GM03348 (cell line): ENCODE measurements at regions not wholly inside any gene's neighbourhood (a gene's known extent, or its start where the extent isn't known, plus 50 kb on each side); places are given as distances from the start of the nearest gene placed in this dataset.

Experiments used
- DNase-seq: peaks from one replicate; pipeline ENCODE4 v3.0.0; 2012; ENCODE audit warnings: low spot score

GRCh38 chr18:7288544-7288943, 57.7 kb downstream of the LRRC30 start:
- DNase-seq, result no peak

- no peak for DNase-seq
These were observed 59.2 kb downstream of the LRRC30 start for GRCh38 chr18:7290077-7290476.

- no peak for DNase-seq
These were observed 60.2 kb downstream of the LRRC30 start for GRCh38 chr18:7291046-7291445.

- no peak for DNase-seq
These were observed 67.3 kb downstream of the LRRC30 start for GRCh38 chr18:7298149-7298548.

- no peak for DNase-seq
These were observed 70.2 kb downstream of the LRRC30 start for GRCh38 chr18:7301094-7301493.

- DNase-seq, result no peak
These were observed 72.6 kb downstream of the LRRC30 start for GRCh38 chr18:7303316-7304060.

DNA sequence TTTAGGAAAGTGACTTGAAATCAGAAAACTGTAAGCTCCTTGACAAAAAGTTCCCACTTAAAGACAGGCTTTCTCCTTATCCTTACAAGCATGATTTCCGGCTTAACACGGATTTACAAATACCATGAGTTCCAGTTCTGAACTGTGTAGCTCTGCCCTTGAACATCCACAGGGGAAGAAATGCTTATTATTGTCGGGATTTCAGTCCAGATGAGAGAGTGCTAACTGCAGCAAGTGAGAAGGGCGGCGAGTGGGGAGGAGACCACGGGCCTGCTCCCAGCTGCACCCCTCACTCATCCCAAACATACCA, 73.1 kb downstream of the LRRC30 start:
- DNase-seq, result no peak

DNA sequence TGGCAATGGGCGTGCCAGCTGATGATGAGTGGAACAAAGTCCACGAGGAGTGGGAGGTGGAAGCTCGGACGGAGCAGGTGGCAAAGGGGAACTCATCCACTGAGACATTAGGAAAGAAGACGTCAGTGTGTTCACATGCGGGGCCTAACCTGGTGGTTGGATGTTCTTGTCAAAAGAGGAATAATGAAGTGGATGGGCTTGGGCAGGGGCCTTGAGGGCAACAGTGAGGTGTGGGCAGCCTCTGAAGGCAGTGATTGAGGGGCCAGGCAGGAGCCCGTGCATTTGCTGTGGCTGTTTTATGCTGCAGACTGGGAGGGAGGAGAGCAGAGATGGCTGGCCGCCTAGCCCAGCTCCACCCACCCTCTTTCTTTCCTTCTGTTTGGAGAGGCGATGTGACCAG, 74.5 kb downstream of the LRRC30 start:
- DNase-seq, result no peak

GRCh38 chr18:7307030-7307429, 76.1 kb downstream of the LRRC30 start:
- no peak for DNase-seq

DNA sequence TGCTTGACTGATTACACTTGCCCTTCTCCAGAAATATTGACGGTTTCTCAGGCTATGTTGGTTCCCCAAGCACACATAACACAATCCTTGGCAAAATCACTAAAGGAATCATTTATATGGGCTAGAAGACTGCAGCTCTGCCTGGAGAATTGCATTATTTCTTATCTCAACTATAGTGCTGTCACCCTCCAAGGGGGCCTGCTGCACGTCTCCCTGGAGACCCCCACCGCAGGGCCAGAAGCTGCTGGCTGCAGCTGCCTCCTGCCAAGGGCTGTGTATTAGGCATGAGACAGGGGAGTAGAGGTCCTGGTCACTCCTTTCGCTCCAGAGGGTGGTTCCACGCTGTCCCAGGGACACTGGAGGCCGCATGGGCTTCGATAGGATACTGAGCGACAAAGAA, 76.6 kb downstream of the LRRC30 start:
- DNase-seq, result no peak

DNA sequence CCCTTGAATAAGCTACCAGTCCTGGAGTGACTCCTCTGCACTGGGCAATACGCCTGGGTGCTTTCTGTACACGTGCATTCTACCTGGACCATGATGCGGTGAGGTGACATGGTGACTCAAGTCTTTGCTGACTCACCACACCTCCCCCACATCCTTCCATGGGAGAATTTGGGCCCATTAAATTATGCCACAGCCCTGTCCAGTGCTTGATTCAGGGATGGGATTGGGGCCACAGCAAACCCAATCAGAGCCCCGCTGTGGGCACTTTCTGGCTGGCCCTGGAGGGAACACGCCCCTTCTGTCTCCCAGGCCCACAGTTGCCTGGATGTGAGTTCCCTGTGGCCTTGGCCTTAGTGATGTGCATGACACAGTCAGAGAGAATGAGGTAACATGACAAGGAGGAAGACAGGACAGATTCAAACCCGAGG, 86.9 kb downstream of the LRRC30 start:
- no peak for DNase-seq

GRCh38 chr18:7319161-7319560, 88.3 kb downstream of the LRRC30 start:
- no peak for DNase-seq

DNA sequence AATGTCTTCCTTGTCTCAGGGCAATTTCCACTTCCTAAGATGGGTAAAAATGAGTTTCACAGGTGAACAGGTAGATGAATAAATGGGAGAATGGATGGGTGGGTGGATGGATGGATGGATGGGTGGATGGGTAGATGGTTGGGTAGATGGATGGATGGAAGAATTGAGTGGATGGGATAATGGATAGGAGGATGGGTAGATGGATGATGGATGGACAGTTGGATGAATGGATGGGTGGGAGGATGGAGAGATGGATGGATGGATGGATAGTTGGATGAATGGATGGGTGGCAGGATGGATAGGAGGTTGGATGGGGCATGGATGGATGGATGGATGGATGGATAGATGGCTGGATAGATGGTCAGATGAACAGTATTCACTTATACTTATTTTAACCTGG, 90.9 kb downstream of the LRRC30 start:
- no peak for DNase-seq

DNA sequence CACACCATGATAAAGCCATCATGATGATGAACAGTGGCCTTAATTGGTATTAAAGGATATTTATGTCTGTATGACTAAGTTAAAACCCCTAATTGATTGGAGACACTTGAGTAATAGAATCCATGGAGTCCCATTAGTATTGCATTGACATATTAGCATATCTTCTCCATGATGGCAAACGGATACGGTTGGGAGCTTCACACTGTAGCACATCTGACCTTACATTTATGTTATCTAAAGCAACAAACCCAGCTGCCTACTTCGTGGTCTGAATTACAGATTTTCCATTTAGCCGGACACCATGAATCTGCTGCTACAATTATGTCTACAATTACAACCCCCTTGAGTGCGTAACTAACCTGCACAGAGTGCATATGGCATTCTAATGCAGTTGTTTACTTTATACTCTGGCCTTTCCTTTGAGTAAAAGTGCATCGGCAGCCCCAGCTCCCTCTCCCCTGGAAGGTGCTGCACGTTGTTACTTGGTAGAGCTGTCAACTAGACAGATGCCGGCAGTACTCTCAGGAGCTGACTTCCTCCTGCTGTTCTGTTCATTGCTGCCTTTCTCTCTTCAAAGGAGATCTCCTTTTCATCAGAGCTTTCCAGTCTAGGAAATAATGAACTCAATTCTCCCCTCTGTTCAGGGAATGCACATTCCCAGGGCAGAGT, 92.1 kb downstream of the LRRC30 start:
- DNase-seq, result no peak

DNA sequence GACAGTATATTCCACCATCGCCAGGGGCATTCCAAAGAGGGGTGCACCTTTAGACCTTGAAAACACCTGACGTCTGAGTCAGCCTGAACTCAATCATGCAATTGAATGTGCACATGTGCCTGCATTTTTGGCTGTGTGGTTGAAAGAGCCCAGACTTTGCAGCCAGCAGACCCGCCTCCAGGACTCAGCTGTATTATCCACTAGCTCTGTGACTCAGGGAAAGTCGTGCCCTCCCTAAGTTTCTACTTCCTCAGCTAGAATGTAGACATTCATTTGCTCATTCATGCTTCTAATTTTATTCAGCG, 94.2 kb downstream of the LRRC30 start:
- DNase-seq, result no peak

- no peak for DNase-seq
These were observed 98.1 kb downstream of the LRRC30 start for GRCh38 chr18:7329016-7329415.

DNA sequence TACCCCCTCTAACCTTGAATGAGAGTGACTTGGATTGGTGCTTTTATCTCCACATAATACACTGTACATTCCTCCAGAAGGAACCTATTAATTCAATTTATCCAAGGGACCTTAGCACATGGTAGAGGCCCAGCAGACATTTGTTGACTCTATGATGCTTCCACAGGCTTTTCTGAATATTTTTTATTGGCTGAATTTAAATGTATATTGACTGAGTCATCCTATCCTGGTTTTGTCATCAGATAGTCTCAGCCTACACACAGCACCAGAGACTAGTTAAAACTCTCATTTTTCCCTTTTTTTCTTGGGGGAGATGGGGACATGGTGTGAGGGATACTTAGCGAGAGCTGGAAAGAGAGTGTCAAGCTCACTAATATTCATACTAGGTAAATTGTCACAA, 101.6 kb downstream of the LRRC30 start:
- DNase-seq, result no peak

- no peak for DNase-seq
These were observed 102.2 kb downstream of the LRRC30 start for GRCh38 chr18:7333025-7333562.

GRCh38 chr18:7334973-7335568, 104.2 kb downstream of the LRRC30 start:
- no peak for DNase-seq

- no peak for DNase-seq
These were observed 105.7 kb downstream of the LRRC30 start for GRCh38 chr18:7336623-7337022.

DNA sequence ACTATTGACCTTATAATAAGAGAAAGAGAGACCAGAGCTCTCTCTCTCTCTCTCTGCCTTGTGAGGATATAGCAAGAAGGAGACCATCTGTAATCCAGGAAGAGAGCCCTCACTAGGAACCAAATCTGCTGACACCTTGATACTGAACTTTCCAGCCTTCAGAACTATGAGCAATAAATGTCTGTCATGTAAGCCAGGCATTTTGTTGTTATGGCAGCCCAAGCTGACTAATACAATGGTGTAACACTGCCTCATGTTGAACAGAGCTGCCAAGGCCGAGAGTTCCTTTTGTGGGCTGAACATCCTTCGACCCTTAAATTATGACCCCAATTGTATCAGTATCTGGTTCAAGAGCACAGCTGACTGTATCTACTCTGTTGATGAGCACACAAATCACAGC, 108.0 kb downstream of the LRRC30 start:
- no peak for DNase-seq

DNA sequence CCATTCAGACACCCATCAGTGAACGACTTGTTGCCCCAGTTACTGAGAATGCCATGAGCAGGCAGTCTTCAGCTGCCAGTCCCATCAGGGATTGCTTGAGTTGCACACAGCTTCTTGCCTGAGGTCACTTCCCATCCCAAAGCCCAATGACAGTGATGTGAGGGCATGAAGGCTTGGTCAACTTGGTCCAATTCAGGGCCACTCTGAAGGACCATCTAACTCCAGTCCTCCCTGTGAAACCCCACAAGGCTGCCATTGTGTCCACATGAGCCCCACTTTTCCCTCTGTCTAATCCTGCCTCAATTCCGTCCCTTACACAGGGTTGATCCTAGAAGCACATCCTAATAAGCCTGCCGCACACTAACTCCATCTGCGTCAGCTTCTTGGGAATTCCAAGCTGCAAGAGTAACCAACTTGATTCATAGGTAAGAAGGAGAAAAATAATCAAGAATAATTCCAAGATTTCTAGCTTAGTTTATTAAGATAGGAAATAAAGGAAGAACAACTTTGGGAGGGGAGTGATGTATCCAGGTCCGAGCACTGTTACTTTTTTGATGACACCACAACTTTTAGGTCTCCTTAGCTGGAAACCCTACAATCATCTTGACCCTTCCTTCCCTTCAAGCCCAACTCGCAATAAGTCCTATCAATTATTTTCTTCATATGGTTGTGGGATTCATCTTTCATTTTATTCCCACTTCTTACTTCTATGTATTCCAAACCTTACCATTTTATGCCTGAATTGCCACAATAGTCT, 110.9 kb downstream of the LRRC30 start:
- no peak for DNase-seq
